ENCODE measurements at regions not wholly inside any gene's neighbourhood (a gene's known extent, or its start where the extent isn't known, plus 50 kb on each side); places are given as distances from the start of the nearest gene placed in this dataset.

GRCh38 chr3:184497804-184498203, 63.8 kb upstream of the EPHB3 start:
- no peak for TF ChIP-seq CTCF (conservative IDR thresholded peaks at IDR 0.05; ENCODE audit: low read depth in 2 of 2)
- no peak for TF ChIP-seq REST (IDR thresholded peaks at IDR 0.05; ENCODE audit: unreplicated experiment)

Measured in GM23338 (cell line).